HG02571 (cell line): ENCODE measurements at regions not wholly inside any gene's neighbourhood (a gene's known extent, or its start where the extent isn't known, plus 50 kb on each side); places are given as distances from the start of the nearest gene placed in this dataset.

Experiments used
- ATAC-seq: cut with Tn5 transposase; IDR thresholded peaks from one replicate; pipeline ENCODE4 v1.9.1; 2021; ENCODE audit warnings: mild to moderate bottlenecking, moderate library complexity; ENCODE audit not compliant: unreplicated experiment

GRCh38 chr16:76162046-76162445 is 115.2 kb upstream of the CNTNAP4 start:
- ATAC-seq: no peak

GRCh38 chr16:76164970-76165558 is 112.1 kb upstream of the CNTNAP4 start:
- ATAC-seq: no peak

GRCh38 chr16:76175718-76176117 is 101.5 kb upstream of the CNTNAP4 start:
- no peak for ATAC-seq

- ATAC-seq: no peak
These were observed 101.0 kb upstream of the CNTNAP4 start for GRCh38 chr16:76176153-76176552.

GRCh38 chr16:76176616-76177015 is 100.6 kb upstream of the CNTNAP4 start:
- ATAC-seq: no peak

- no peak for ATAC-seq
These were observed 95.1 kb upstream of the CNTNAP4 start for GRCh38 chr16:76182041-76182635.

GRCh38 chr16:76183647-76184046 is 93.6 kb upstream of the CNTNAP4 start:
- no peak for ATAC-seq

GRCh38 chr16:76190057-76190456 is 87.1 kb upstream of the CNTNAP4 start:
- no peak for ATAC-seq

GRCh38 chr16:76190480-76190879 is 86.7 kb upstream of the CNTNAP4 start:
- ATAC-seq: no peak

- ATAC-seq: no peak
These were observed 83.1 kb upstream of the CNTNAP4 start for GRCh38 chr16:76193906-76194615.

- ATAC-seq: no peak
These were observed 82.6 kb upstream of the CNTNAP4 start for GRCh38 chr16:76194616-76195015.

- no peak for ATAC-seq
These were observed 82.1 kb upstream of the CNTNAP4 start for GRCh38 chr16:76195056-76195455.

GRCh38 chr16:76195648-76196047 is 81.6 kb upstream of the CNTNAP4 start:
- ATAC-seq: no peak

- no peak for ATAC-seq
These were observed 79.3 kb upstream of the CNTNAP4 start for GRCh38 chr16:76197900-76198299.

GRCh38 chr16:76199681-76200220 is 77.5 kb upstream of the CNTNAP4 start:
- ATAC-seq: no peak

- ATAC-seq: no peak
These were observed 75.8 kb upstream of the CNTNAP4 start for GRCh38 chr16:76201385-76201784.

- ATAC-seq: no peak
These were observed 73.0 kb upstream of the CNTNAP4 start for GRCh38 chr16:76204249-76204648.

- ATAC-seq: no peak
These were observed 69.9 kb upstream of the CNTNAP4 start for GRCh38 chr16:76207270-76207669.

GRCh38 chr16:76210157-76210556 is 67.0 kb upstream of the CNTNAP4 start:
- ATAC-seq: no peak

- no peak for ATAC-seq
These were observed 63.3 kb upstream of the CNTNAP4 start for GRCh38 chr16:76213860-76214259.

- ATAC-seq: no peak
These were observed 62.3 kb upstream of the CNTNAP4 start for GRCh38 chr16:76214856-76215255.

GRCh38 chr16:76222087-76222486 is 55.1 kb upstream of the CNTNAP4 start:
- no peak for ATAC-seq
